NCI-H524 (cell line): ENCODE measurements at regions not wholly inside any gene's neighbourhood (a gene's known extent, or its start where the extent isn't known, plus 50 kb on each side); places are given as distances from the start of the nearest gene placed in this dataset.
A peak's percentile ranks its signal among the peaks of the same experiment; 100 is the strongest.

Source experiments
- DNase-seq, 2 experiments: peaks; one replicate each; lab custom pipeline; 2025; lab: John Stamatoyannopoulos, UW

- no peak for DNase-seq
These were observed 282.8 kb upstream of the ATP5MC3 start for GRCh38 chr2:175464311-175464670.

GRCh38 chr2:175463589-175464310 lies 282.2 kb upstream of the ATP5MC3 start:
- no peak for DNase-seq

- DNase-seq = no peak
These were observed 281.7 kb upstream of the ATP5MC3 start for GRCh38 chr2:175463169-175463568.

DNA sequence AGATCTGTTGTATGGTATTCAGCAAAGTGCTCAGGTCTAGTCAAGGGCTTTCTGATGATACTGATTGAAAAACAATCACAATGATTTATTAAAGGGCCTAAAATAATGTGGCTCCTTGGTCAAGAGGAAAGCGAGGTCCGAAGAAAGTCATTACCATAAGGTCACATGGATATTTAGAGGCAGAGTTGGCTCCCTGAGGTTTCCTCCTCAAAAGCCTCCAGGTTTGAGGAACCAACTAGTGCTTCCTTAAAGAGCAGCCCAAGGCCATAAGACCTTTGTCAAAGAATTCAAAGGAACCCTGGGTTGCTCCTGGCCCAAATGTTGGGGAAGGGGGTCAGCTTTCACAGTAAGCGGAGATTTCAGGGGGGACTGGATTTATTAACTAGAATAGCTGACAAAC lies 280.7 kb upstream of the ATP5MC3 start:
- no peak for DNase-seq

- no peak for DNase-seq
These were observed 280.3 kb upstream of the ATP5MC3 start for GRCh38 chr2:175461839-175462238.

- no peak for DNase-seq
These were observed 276.5 kb upstream of the ATP5MC3 start for GRCh38 chr2:175457895-175458448.

DNA sequence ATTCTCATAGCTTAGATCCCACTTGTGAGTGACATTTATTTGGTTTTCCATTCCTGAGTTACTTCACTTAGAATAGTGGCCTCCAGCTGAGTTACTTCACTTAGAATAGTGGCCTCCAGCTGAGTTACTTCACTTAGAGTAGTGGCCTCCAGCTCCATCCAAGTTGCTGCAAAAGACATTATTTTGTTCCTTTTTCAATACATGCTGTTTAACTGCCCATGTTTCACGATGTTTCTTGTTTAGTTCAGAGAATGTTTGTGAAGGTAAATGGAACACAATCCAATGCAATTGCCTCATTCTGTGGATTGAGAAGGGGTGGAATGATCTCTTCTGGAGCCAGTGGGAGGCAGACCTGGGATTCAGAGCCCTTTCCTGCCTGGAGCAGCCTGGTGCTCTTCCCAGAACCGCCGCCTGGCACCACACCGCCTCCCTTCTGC lies 273.5 kb upstream of the ATP5MC3 start:
- DNase-seq = no peak

DNA sequence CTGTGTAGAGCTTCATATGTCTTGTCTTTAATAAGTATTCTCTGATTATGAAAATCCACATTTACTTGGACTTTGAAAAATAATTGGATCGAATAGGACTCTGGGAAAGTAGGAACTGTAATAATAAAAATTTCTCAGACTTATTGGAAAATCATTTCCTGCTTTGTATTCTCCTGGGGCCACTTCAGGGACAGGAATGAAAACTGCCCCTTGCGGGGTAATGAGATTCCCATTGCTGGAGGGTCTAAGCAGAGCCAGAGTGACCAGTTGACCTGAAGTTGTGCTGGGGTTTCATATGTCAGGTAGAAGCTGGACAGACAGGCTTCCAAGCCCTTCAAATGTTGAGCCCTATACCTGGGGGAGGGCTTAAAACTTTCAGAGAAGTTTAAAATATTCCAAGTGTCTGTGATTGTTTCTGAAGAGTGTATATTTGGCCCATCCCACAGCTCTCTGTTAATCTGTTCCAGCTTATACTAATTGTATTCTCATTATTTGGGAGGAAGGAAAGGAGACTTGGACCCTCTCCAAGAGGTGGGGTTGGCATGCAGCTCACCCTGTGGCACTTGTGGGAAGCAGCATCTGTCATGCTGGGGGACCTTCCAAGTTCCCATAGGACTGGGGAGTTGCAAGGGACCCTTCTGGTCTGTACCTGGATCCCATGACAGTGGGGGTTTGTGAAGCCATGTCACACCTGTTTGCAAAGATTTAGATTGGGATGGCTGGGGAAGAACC lies 268.7 kb upstream of the ATP5MC3 start:
- DNase-seq = peak; percentile 77 to 93

DNA sequence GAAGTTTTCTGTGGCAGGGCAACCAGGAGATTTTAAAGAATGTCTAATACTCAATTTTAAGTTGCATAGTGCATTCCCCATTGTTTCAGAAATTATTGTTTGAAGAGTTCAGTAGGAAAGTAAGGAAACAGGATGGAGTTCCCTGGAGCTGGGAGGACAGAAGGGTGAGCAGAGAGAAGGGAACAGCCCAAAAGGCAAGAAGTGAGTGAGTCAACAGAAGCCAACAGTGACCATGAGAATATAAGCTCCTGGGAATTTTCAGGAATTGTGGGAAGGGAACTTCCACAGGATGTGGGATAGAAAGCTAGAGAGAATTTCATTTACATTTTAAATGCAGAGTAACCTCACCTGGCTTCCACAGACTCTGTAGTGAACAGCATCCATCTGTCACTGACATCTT lies 268.1 kb upstream of the ATP5MC3 start:
- peak; percentile 9 to 62 for DNase-seq

DNA sequence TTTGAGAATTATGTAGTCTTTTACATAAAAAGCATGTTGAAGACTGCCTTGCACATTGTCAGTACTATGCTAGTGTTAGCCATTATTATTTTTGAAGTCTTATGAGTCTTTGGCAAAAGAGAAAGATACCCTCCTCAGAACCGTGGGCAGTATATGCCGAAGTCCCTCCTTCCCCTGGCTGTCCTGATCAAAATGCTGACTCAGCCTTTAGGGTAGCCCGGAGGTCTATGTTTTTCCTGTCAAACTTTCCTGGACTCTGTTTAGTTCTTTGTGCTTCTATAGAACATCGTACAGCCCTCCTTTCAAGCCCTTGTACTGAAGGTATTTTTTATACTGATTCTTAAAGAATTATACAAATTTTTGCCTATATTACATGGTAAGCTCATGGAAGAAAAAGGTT lies 264.7 kb upstream of the ATP5MC3 start:
- no peak for DNase-seq

- DNase-seq = no peak
These were observed 263.8 kb upstream of the ATP5MC3 start for GRCh38 chr2:175445281-175445680.

GRCh38 chr2:175442441-175442840 lies 260.9 kb upstream of the ATP5MC3 start:
- DNase-seq = peak; percentile 66 to 87

DNA sequence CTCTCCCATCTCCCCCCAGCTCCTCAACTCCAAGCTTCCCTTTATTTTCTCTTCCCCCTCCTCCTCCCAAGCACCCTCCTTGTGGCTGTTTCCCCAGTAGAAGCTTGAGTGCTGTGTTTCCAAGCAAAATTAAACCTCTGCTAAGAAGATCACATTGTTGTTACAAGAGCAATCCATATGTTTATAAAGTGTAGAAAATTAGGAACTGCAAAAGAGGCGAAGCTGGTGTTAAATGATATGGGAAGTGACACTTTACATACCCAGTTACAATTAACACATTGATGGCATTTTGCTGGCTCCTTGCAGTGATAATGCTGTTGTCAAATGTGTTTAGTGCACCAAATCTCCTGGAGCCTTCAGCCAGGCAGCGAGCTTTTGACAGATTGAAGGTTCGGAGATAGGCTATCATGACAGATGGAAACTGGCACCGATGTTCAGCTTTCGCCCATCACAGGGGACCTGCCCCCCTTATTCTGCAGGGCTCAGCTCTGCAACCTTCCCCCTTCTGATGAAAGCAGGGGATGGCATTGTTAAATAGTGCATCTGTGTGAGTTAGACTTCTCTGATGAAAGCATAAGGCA lies 259.8 kb upstream of the ATP5MC3 start:
- peak; percentile 56 to 92 for DNase-seq

DNA sequence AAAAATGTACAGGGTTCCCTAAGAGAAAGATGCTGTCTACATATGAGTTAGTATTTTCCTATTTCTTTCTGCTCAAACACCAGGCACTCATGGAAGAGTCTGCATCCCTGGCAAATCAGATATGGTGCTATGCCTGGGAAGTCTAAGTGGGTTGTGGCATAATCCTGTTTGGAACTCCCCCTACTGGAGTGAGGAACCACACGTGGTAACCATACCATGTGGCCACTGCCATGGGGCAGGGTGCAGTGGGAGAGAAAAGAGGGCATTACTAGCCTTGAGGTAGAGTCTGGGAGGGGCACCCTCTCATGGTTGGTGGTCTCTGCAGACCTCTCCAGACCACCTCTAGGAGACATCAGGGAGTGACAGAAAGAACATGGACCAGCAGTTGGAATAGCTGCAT lies 257.9 kb upstream of the ATP5MC3 start:
- DNase-seq = peak; percentile 3 to 18

DNA sequence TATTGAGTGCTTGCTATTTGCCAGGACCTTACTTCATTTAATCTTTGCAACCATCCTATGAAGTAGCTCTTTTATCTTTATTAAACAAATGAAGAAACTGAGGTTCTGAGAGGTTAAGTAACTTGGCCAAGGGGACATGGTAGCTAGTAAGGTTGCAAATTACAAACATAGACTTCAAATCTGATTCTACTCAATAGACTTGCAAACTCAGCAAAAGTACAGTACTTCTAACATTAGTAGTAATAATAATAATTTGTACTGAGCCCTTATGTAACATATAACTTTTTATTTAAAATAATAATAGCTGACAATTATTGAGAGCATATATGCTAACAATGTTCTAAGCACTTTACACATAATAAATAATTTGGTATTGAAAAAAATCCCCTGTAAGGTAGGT lies 255.7 kb upstream of the ATP5MC3 start:
- no peak for DNase-seq

DNA sequence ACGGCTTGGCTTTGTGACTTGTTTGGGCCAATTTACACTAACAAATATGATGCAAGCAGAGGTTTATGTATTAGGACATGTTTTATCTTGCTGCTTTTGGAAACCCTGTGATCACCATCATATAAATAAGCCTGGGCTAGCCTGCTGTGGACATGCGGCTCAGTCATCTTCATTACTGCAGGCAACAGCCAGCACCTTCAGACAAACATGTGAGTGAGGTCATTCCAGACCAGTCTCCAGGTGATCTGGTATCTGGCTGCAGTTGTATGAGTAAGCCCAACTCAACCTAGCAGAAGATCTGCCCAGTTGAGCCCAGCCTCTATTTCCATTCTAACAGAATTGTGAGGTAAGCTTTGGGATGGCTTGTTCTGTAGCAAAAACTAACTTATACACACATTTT lies 254.6 kb upstream of the ATP5MC3 start:
- no peak for DNase-seq

DNA sequence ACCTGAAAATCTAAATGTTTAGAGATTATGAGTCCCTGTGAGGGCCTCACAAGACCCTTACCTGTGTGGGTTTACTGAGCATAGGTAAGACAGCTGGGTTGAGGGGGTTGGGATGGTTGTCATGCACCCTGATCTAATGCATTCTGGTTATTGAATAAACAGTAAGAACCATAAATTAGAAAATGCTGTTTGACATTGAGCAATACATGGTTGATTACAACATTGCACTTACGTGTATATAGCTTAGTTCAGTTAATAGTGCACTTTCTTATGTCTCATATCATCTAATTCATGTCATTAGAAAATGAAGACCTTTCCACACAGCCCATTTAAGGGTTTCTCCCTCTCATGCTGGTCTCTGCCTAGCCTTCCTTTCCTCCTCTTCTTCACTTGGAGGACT lies 253.5 kb upstream of the ATP5MC3 start:
- no peak for DNase-seq

DNA sequence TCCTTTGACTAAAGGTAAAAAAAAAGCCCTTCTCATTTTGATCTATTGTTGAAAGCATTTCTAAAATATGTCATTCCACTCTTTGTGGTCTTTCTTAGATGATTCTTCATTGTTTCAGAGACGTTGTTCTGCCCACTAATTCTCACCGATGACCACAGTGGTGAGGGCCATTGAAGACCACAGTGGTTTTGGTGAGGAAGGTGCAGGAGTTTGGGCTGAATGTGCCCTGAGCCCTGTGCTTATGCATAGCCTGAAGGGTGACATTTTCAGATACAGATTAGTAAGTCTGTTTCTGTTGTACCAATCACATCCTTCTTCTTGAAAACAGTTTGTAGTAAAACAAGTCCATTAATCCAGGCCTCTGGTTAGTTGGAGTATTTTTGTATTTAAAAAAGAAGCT lies 251.3 kb upstream of the ATP5MC3 start:
- no peak for DNase-seq

- DNase-seq = no peak
These were observed 250.5 kb upstream of the ATP5MC3 start for GRCh38 chr2:175432021-175432420.

DNA sequence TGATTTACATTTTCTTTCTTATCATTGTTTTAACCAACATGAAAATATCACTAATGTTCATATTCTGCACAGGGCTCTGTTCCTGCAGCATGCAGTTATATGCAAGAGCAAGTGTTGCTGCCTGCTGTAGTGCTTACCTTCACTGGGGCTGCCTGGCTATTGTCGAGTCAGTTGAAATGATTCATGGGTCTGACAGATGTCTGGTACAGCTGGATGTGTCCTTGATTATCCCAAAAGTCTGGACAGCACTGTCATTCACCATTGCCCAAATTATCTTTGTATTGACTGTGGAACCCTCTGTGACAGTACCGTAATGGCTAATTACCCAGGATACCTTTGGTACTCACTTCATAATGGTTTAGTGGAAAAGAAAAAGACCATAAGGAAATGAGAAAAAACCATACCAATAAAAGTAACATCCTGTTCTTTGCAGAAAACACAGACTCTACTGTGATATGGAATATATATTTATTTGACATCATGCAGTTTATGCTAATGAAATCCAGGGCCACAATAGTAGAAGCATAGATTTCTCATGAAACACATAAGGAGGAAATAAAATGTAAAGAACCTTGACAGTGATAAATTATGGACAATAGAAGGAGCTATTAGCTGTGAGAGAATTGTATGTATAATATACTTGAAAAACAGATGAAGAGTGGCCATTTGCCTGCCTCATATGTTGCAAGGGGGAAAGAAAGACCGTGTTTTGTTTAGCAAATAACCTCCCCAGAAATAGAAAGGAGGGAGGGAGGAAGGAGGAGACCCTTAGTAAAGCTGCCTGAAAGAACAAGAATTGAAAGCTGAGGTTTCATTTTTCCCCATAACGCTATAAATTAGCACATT lies 249.8 kb upstream of the ATP5MC3 start:
- DNase-seq = peak in 1 of 2 experiments; percentile 68

GRCh38 chr2:175430236-175430635 lies 248.7 kb upstream of the ATP5MC3 start:
- no peak for DNase-seq

GRCh38 chr2:175418224-175418835 lies 236.8 kb upstream of the ATP5MC3 start:
- no peak for DNase-seq
